Calu3 (cell line): ENCODE measurements at regions not wholly inside any gene's neighbourhood (a gene's known extent, or its start where the extent isn't known, plus 50 kb on each side); places are given as distances from the start of the nearest gene placed in this dataset.

Experiments
- BruUV-seq: library from RNA; stranded (reverse); fragments of 400-500 nt; replicated peaks from 2 replicates; lab custom pipeline; 2021; lab: Mats Ljungman, UMichigan
- CTCF ChIA-PET: fragments of 300-600 bp; sonication (Branson Sonifier 250); formaldehyde crosslinking; loops from one replicate; lab custom pipeline; 2022; ENCODE audit warnings: antibody characterized with exemption; lab: Charles Lee
- DNase-seq: peaks from one replicate; pipeline ENCODE4 v3.0.0; 2022
- H3K27ac Mint-ChIP-seq: one replicate; pipeline ENCODE4 v1.8.0; 2022; ENCODE audit warnings: mixed read lengths; ENCODE audit not compliant: unreplicated experiment
- H3K27me3 Mint-ChIP-seq: one replicate; pipeline ENCODE4 v1.8.0; 2022; ENCODE audit warnings: mixed read lengths; ENCODE audit not compliant: unreplicated experiment
- H3K36me3 Mint-ChIP-seq: one replicate; pipeline ENCODE4 v1.8.0; 2022; ENCODE audit warnings: mild to moderate bottlenecking, moderate library complexity, mixed read lengths; ENCODE audit not compliant: insufficient read depth, unreplicated experiment
- H3K4me1 Mint-ChIP-seq: one replicate; pipeline ENCODE4 v1.8.0; 2022; ENCODE audit warnings: mild to moderate bottlenecking, low read depth, mixed read lengths; ENCODE audit not compliant: unreplicated experiment
- H3K4me3 Mint-ChIP-seq: one replicate; pipeline ENCODE4 v1.8.0; 2022; ENCODE audit warnings: mild to moderate bottlenecking, low read depth, moderate library complexity, mixed read lengths; ENCODE audit not compliant: unreplicated experiment
- H3K9me3 Mint-ChIP-seq: one replicate; pipeline ENCODE4 v1.8.0; 2022; ENCODE audit warnings: low read depth, mixed read lengths; ENCODE audit not compliant: unreplicated experiment
- CTCF ChIP-seq: fragments of 200-600 bp; IDR thresholded peaks from one replicate; pipeline ENCODE4 v1.8.0; 2022; ENCODE audit warnings: antibody characterized with exemption; ENCODE audit not compliant: unreplicated experiment
- intact Hi-C: fragments of 100-400 bp; cut with micrococcal nuclease; formaldehyde crosslinking; loops from one replicate; pipeline ENCODE4 v1.10.0; 2022; ENCODE audit not compliant: unreplicated experiment

- BruUV-seq: no TSS peak
- no peak overlapping the region for H3K27ac Mint-ChIP-seq
- no peak for DNase-seq
These were observed 99.7 kb upstream of the HIVEP1 start for GRCh38 chr6:11912420-11912819.

GRCh38 chr6:11911538-11911937 is 100.6 kb upstream of the HIVEP1 start:
- Mint-ChIP-seq H3K4me1 (no peaks in the 10 kb centered on the region), H3K36me3 (no peaks in the 10 kb centered on the region), H3K27ac (no peak overlapping the region), H3K27me3 (no peaks in the 10 kb centered on the region), H3K4me3 (no peak overlapping the region), H3K9me3 (no peaks in the 10 kb centered on the region)
- CTCF ChIA-PET: no interaction called here
- no TSS peak for BruUV-seq
- intact Hi-C loops: no loop called here
- no peak for TF ChIP-seq CTCF
- no peak for DNase-seq

More at GRCh38 chr6:11912420-11912819, 99.7 kb upstream of the HIVEP1 start:
- intact Hi-C loops: no loop called here
- CTCF ChIA-PET: no interaction called here
- Mint-ChIP-seq H3K4me3 (no peak overlapping the region), H3K4me1 (no peaks in the 10 kb centered on the region), H3K9me3 (no peaks in the 10 kb centered on the region), H3K27me3 (no peaks in the 10 kb centered on the region), H3K36me3 (no peaks in the 10 kb centered on the region)
- no peak for TF ChIP-seq CTCF

- H3K27me3 Mint-ChIP-seq: no peaks in the 10 kb centered on the region
- H3K36me3 Mint-ChIP-seq: no peaks in the 10 kb centered on the region
- CTCF ChIA-PET: no interaction called here
- intact Hi-C loops: no loop called here
- BruUV-seq: no TSS peak
- H3K9me3 Mint-ChIP-seq: no peaks in the 10 kb centered on the region
- no peak for TF ChIP-seq CTCF
- DNase-seq: no peak
- H3K4me1 Mint-ChIP-seq: no peaks in the 10 kb centered on the region
- H3K4me3 Mint-ChIP-seq: no peak overlapping the region
- no peak overlapping the region for H3K27ac Mint-ChIP-seq
These were observed 102.4 kb upstream of the HIVEP1 start for GRCh38 chr6:11909696-11910132.

DNA sequence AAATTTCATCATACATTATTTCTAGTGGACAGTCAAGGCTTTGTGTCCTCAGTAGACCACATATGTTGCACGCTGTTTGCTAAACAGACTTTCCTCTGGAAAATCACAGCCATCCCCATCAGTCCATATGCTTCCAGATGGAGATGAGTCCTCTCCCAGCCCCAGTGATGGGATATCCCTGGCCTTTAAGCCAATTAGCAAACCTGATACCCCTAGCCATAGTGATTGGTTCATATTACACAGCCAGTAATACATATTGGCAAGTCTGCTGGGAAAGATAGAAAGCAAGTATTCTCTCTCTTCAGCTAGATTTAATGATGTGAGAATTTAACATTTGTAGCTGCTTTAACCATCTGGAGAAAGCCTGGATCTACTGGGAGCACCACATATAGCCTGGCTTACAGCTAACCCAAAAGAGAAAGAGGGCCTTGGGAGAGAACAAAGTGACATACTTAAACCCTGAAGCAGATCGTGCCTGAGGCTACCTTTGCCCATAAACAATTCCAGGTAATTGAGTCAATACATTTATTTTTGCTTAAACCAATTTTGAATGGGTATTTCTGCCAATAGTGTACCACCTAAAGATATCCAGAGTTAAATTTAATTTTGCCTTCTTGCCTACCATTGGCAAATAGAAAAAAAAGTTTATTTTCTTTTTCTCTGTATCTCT is 103.5 kb upstream of the HIVEP1 start:
- Mint-ChIP-seq H3K4me1 (no peaks in the 10 kb centered on the region), H3K4me3 (no peak overlapping the region), H3K36me3 (no peaks in the 10 kb centered on the region), H3K27ac (no peak overlapping the region), H3K27me3 (no peaks in the 10 kb centered on the region), H3K9me3 (no peaks in the 10 kb centered on the region)
- no peak for DNase-seq
- TF ChIP-seq CTCF: no peak
- intact Hi-C loops: no loop called here
- CTCF ChIA-PET: no interaction called here
- no TSS peak for BruUV-seq
